Skeletal muscle cell (primary cell): ENCODE measurements at regions not wholly inside any gene's neighbourhood (a gene's known extent, or its start where the extent isn't known, plus 50 kb on each side); places are given as distances from the start of the nearest gene placed in this dataset.

ENCODE experiments used
- DNase-seq: peaks from one replicate; pipeline ENCODE4 v3.0.0-alpha.2; 2010; ENCODE audit warnings: low read depth
- H3K4me3 ChIP-seq: 2 replicates; pipeline ENCODE4 v1.5.1; 2011; ENCODE audit warnings: low read depth, mild to moderate bottlenecking, control low read depth, low read length, moderate library complexity

GRCh38 chr5:167503926-167504720, 787.3 kb upstream of the WWC1 start:
- no peak for DNase-seq

GRCh38 chr5:167507463-167508233, 783.8 kb upstream of the WWC1 start:
- no peak for DNase-seq
- H3K4me3 ChIP-seq = no peak overlapping the region

More at GRCh38 chr5:167503926-167504720, 787.3 kb upstream of the WWC1 start:
- no peak overlapping the region for H3K4me3 ChIP-seq

- DNase-seq = no peak
- H3K4me3 ChIP-seq = no peak overlapping the region
Observed at GRCh38 chr5:167509076-167509475, 782.4 kb upstream of the WWC1 start.

- H3K4me3 ChIP-seq = no peak overlapping the region
- DNase-seq = no peak
Observed at GRCh38 chr5:167511276-167511675, 780.2 kb upstream of the WWC1 start.

- no peak overlapping the region for H3K4me3 ChIP-seq
- no peak for DNase-seq
Observed at GRCh38 chr5:167512111-167512510, 779.3 kb upstream of the WWC1 start.

- H3K4me3 ChIP-seq = no peak overlapping the region
- DNase-seq = no peak
Observed at GRCh38 chr5:167513381-167513780, 778.1 kb upstream of the WWC1 start.

GRCh38 chr5:167514461-167514860, 777.0 kb upstream of the WWC1 start:
- DNase-seq = no peak

GRCh38 chr5:167525004-167525403, 766.4 kb upstream of the WWC1 start:
- no peak for DNase-seq
- no peak overlapping the region for H3K4me3 ChIP-seq

More at GRCh38 chr5:167514461-167514860, 777.0 kb upstream of the WWC1 start:
- H3K4me3 ChIP-seq = no peak overlapping the region

- DNase-seq = no peak
- no peak overlapping the region for H3K4me3 ChIP-seq
Observed at GRCh38 chr5:167528651-167529050, 762.8 kb upstream of the WWC1 start.

GRCh38 chr5:167530548-167530947, 760.9 kb upstream of the WWC1 start:
- no peak for DNase-seq
- H3K4me3 ChIP-seq = peak overlapping the region; percentile 2

- no peak for DNase-seq
- no peak overlapping the region for H3K4me3 ChIP-seq
Observed at GRCh38 chr5:167533814-167534795, 757.3 kb upstream of the WWC1 start.

GRCh38 chr5:167539747-167540146, 751.7 kb upstream of the WWC1 start:
- no peak overlapping the region for H3K4me3 ChIP-seq
- DNase-seq = no peak

- DNase-seq = no peak
- no peak overlapping the region for H3K4me3 ChIP-seq
Observed at GRCh38 chr5:167546270-167546669, 745.2 kb upstream of the WWC1 start.

GRCh38 chr5:167552356-167552755, 739.1 kb upstream of the WWC1 start:
- DNase-seq = no peak
- H3K4me3 ChIP-seq = no peak overlapping the region

GRCh38 chr5:167553511-167553910, 737.9 kb upstream of the WWC1 start:
- no peak overlapping the region for H3K4me3 ChIP-seq
- no peak for DNase-seq

- DNase-seq = no peak
- H3K4me3 ChIP-seq = no peak overlapping the region
Observed at GRCh38 chr5:167554564-167555290, 736.7 kb upstream of the WWC1 start.

- peak overlapping the region; percentile 1 for H3K4me3 ChIP-seq
- no peak for DNase-seq
Observed at GRCh38 chr5:167555565-167556166, 735.8 kb upstream of the WWC1 start.

- H3K4me3 ChIP-seq = no peak overlapping the region
- DNase-seq = no peak
Observed at GRCh38 chr5:167557359-167557758, 734.1 kb upstream of the WWC1 start.

- DNase-seq = no peak
- H3K4me3 ChIP-seq = no peak overlapping the region
Observed at GRCh38 chr5:167561796-167562195, 729.6 kb upstream of the WWC1 start.
